Heart right ventricle (tissue), 16 donors: ENCODE measurements at regions not wholly inside any gene's neighbourhood (a gene's known extent, or its start where the extent isn't known, plus 50 kb on each side); places are given as distances from the start of the nearest gene placed in this dataset.
A peak's percentile ranks its signal among the peaks of the same experiment; 100 is the strongest.

ENCODE experiments used
- ATAC-seq, 8 donors: fragments of 200-7000 bp; cut with Tn5 transposase; one replicate each; pipeline ENCODE4 v1.9.1; 2020; ENCODE audit warnings: mild to moderate bottlenecking in 8 of 8, moderate library complexity in 8 of 8, moderate number of reproducible peaks in 1 of 8
- DNase-seq, 2 donors: peaks; one replicate each; pipeline ENCODE4 v3.0.0-alpha.2; 2020
- H3K27ac ChIP-seq, 10 donors: fragments of 200-600 bp; sonication (generic) in 2 of 10; one replicate each; pipeline versions ENCODE4 v1.5.0 to v1.8.0; 2020 to 2022; ENCODE audit warnings: mild to moderate bottlenecking in 3 of 10
- H3K27me3 ChIP-seq, 7 donors: fragments of 200-600 bp; one replicate each; pipeline ENCODE4 v1.8.0; 2021 to 2022; ENCODE audit warnings: mild to moderate bottlenecking in 2 of 7
- H3K36me3 ChIP-seq, 9 donors: fragments of 200-600 bp; sonication (generic) in 1 of 9; one replicate each; pipeline versions ENCODE4 v1.5.0 to v1.8.0; 2020 to 2022; ENCODE audit warnings: mild to moderate bottlenecking in 2 of 9
- H3K4me1 ChIP-seq, 9 donors: fragments of 200-600 bp; sonication (generic) in 1 of 9; one replicate each; pipeline versions ENCODE4 v1.5.0 to v1.8.0; 2020 to 2022; ENCODE audit warnings: mild to moderate bottlenecking in 4 of 9
- H3K4me3 ChIP-seq, 10 donors: fragments of 200-600 bp; sonication (generic) in 2 of 10; one replicate each; pipeline versions ENCODE4 v1.5.0 to v1.8.0; 2020 to 2022; ENCODE audit warnings: mild to moderate bottlenecking in 7 of 10, moderate library complexity in 2 of 10
- H3K9me3 ChIP-seq, 11 donors: fragments of 200-600 bp in 10 of 11; sonication (generic) in 2 of 11; one replicate each; pipeline versions ENCODE4 v1.5.0 to v1.8.0; 2013 to 2022; ENCODE audit warnings: mild to moderate bottlenecking in 2 of 11, control low read depth in 1 of 11, moderate library complexity in 1 of 11
- WGBS, 2 donors: extraction: QIAGEN DNeasy Blood & Tissue Kit; methylation state at CpG; one replicate each; pipeline ENCODE4 v1.1.7; 2013; ENCODE audit warnings: inconsistent platforms in 1 of 2; 5-methylcytosine and 5-hydroxymethylcytosine counted together
- intact Hi-C, 10 donors: fragments of 100-400 bp; cut with DNase I; formaldehyde crosslinking; loops; one replicate each; pipeline versions ENCODE4 v1.11.1 to v1.14.2; 2022
- TF ChIP-seq, protein P1 (sequence below), 9 donors: fragments of 200-600 bp; sonication (generic) in 2 of 9; IDR thresholded peaks; one replicate each; pipeline versions ENCODE4 v1.5.0 to v1.8.0; 2021 to 2022; ENCODE audit warnings: antibody characterized with exemption in 9 of 9, mild to moderate bottlenecking in 5 of 9, moderate library complexity in 1 of 9
- donor health status: Arrhythmogenic right ventricular cardiomyopathy.
- donor health status: ischemic (EF 13 %, LVEDD 7.1; RV severe dilation, severe dysfunction).
- donor health status: healthy with polysubstance abuse.
- donor health status: DM: no; HTN: yes; CAD: no.
- donor health status: DM: no; HTN: no; CAD: no.
- donor health status: ischemic (EF 25% LVEDD 6.9; RV normal size, moderate dysfunction).
- donor health status: ischemic (EF 25% LVEDD 5.7; RV mildly dilated, moderate dysfunction).
- donor health status: healthy.
- donor health status: DM: yes; HTN: yes; CAD: no.
- donor health status: Ischemic cardiomyopathy.
- donor health status: ischemic (EF 35%, LVEDD 5.7; RV mildly dilated, moderate dysfunction).
- donor health status: nonischemic (EF 11% LVEDD 7.7; RV severe dilation, severe dysfunction).
- donor health status: DM: yes; HTN: yes; CAD: no.
- donor health status: PGD.
- donor health status: ischemic (EF 29% LVEDD 5.4; RV normal size, mild dysfunction).
- donor health status: nonischemic (EF 23%, LVEDD 6.1; RV moderate dilation, normal function).

DNA sequence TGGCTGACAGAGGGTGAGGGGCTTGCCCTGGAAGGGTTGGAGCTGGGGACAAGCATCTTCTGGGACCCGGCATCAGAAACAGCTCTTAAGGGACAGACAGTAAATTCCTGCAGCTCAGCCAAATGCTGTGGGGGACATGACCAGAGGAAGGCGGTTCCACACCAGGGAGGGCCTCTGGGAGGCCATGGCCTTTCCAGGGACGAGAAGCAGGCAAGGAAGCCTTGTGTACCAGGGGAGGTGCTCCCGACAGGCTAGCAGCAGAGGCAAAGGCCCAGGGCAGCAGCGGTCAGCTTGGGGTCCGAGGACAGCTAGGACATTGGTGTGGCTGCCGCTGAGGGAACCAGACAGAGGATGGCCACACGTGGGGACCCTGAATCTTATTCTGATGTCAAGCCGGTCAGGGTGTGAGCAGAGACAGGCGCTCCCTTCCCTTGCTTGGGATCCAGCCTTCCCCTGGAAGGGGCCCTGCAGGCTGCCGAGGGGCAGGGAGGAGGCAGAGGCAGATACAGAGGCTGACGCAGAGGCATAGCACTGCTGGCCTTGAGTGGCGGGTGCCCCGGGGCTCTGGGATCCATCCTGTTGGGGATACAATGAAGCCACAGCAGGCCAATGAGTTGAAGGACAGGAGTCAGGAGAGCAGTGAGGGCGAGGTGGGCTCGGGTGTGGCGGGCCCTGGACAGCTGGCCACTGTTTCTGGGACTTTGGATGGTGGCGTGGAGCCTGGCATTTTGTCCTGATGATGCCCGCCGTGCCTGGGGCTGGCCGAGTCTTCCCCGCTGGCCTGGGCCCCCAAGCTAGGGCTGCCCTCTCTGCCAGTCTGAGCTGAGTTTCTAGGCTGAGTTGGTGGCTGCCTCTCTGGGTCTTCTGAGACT is 64.1 kb upstream of the GPC1 start:
- DNase-seq (peak in 1 of 2 donors; percentile 7), ATAC-seq (no peak)
- Histone ChIP-seq H3K9me3 (no peaks in the 10 kb centered on the region), H3K4me3 (no peak overlapping the region), H3K4me1 (peaks cover 19 to 67% (median 41%) of the 10 kb centered on the region in 9 donors), H3K27ac (peak overlapping the region in 8 of 10 donors; percentile 76 to 97 (median 92)), H3K27me3 (no peaks in the 10 kb centered on the region), H3K36me3 (no peaks in the 10 kb centered on the region)
- WGBS, 2 donors, result 75 to 87% methylated on average over 21 to 22 of the region's 22 CpGs
- TF ChIP-seq, protein P1, sequence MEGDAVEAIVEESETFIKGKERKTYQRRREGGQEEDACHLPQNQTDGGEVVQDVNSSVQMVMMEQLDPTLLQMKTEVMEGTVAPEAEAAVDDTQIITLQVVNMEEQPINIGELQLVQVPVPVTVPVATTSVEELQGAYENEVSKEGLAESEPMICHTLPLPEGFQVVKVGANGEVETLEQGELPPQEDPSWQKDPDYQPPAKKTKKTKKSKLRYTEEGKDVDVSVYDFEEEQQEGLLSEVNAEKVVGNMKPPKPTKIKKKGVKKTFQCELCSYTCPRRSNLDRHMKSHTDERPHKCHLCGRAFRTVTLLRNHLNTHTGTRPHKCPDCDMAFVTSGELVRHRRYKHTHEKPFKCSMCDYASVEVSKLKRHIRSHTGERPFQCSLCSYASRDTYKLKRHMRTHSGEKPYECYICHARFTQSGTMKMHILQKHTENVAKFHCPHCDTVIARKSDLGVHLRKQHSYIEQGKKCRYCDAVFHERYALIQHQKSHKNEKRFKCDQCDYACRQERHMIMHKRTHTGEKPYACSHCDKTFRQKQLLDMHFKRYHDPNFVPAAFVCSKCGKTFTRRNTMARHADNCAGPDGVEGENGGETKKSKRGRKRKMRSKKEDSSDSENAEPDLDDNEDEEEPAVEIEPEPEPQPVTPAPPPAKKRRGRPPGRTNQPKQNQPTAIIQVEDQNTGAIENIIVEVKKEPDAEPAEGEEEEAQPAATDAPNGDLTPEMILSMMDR (IDR thresholded peaks at IDR 0.05), result no peak
- intact Hi-C loops, result loop anchor here in 4 of 10 donors (5.0 kb wide), 3 partner anchors 66 to 134 kb away; partner anchors contain the start of gene GPC1 (in 4 of the 4)

DNA sequence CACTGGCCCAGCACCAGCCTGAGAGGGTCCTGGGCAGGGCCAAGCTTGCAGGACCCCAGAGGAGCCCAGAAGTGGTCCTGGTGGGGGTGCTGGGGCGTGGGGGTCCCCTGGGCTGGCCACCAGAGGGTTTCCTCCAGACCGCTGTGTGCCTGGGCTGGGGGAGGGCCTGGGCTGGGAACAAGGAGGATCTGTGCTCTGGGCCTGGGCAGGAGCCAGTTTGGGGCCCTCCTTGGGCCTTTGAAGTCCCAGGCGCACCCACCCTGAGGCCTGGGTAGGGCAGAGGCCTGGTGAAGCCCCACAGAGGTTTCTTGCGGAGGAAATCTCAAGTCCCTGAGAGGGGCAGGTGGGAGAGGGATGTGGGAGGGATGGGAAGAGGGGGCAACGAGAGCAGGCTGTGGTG is 63.4 kb upstream of the GPC1 start:
- Histone ChIP-seq H3K4me1 (peaks cover 19 to 67% (median 41%) of the 10 kb centered on the region in 9 donors), H3K4me3 (no peak overlapping the region), H3K27ac (peak overlapping the region in 4 of 10 donors; percentile 22 to 97 (median 75)), H3K36me3 (no peaks in the 10 kb centered on the region), H3K9me3 (no peaks in the 10 kb centered on the region), H3K27me3 (no peaks in the 10 kb centered on the region)
- intact Hi-C loops, result loop anchor here in 5 of 10 donors (2.0 to 5.0 kb wide), 4 partner anchors 63 to 135 kb away; partner anchors contain the start of gene GPC1 (in 5 of the 5)
- ATAC-seq (no peak), DNase-seq (no peak)
- TF ChIP-seq, protein P1 (IDR thresholded peaks at IDR 0.05), result no peak
- 79 to 86% methylated on average over 5 of the region's 5 CpGs for WGBS, 2 donors

DNA sequence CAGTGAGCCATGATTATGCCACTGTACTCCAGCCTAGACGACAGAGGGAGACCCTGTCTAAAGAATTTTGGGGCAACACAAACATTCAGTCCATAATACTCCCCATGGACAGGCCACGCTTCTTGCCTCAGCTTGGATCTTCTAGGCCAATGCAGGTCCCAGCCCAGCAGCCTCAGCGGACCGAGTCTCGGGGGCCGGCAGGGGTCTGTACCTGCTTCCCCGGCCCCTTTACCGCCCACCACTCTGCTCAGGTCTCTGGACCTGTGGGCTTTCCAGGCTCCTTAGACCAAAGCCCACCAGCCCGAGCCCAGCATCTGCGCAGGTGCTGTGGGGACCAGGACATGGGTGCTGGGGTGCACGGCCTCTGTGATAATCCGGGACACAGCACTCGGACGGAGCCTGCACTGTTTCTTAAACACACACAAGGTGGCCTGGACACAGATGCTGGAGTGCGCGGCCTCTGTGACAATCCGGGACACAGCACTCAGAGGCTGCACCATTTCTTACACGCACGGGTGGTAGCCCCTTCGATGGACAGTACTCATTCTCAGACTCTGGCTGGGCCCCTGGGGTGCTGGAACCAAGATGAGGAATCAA is 62.1 kb upstream of the GPC1 start:
- intact Hi-C loops, result loop anchor here in 5 of 10 donors (2.0 to 5.0 kb wide), 4 partner anchors 61 to 136 kb away; partner anchors contain the start of gene GPC1 (in 5 of the 5)
- H3K27me3 ChIP-seq, result no peaks in the 10 kb centered on the region
- no peak for ATAC-seq
- peak in 1 of 2 donors; percentile 2 for DNase-seq
- WGBS, 2 donors, result 92% methylated on average over 20 of the region's 20 CpGs
- H3K36me3 ChIP-seq, result no peaks in the 10 kb centered on the region
- H3K9me3 ChIP-seq, result no peaks in the 10 kb centered on the region
- H3K4me1 ChIP-seq, result peaks cover 19 to 62% (median 41%) of the 10 kb centered on the region in 9 donors
- H3K4me3 ChIP-seq, result no peak overlapping the region
- H3K27ac ChIP-seq, result peak overlapping the region in 9 of 10 donors; percentile 40 to 87 (median 76)
- TF ChIP-seq, protein P1 (IDR thresholded peaks at IDR 0.05), result no peak
